Esophagus squamous epithelium (tissue), 5 donors: ENCODE measurements at regions not wholly inside any gene's neighbourhood (a gene's known extent, or its start where the extent isn't known, plus 50 kb on each side); places are given as distances from the start of the nearest gene placed in this dataset.
A peak's percentile ranks its signal among the peaks of the same experiment; 100 is the strongest.

Experiments
- DNase-seq: peaks from one replicate; lab custom pipeline; 2025; lab: John Stamatoyannopoulos, UW
- H3K27ac ChIP-seq, 4 donors: fragments of 200-600 bp; sonication (generic); one replicate each; pipeline ENCODE4 v1.5.1; 2016 to 2019; ENCODE audit warnings: mild to moderate bottlenecking in 1 of 4
- H3K27me3 ChIP-seq, 4 donors: fragments of 200-600 bp; sonication (generic); 1 replicate in 3 of 4; 2 replicates in 1 of 4; pipeline versions ENCODE4 v1.5.1 to v1.6.0; 2017 to 2021; ENCODE audit warnings: antibody characterized with exemption in 1 of 4
- H3K36me3 ChIP-seq, 3 donors: fragments of 200-600 bp; sonication (generic); one replicate each; pipeline ENCODE4 v1.5.1; 2016 to 2019
- H3K4me1 ChIP-seq, 3 donors: fragments of 200-600 bp; sonication (generic); one replicate each; pipeline ENCODE4 v1.5.1; 2017 to 2019
- H3K4me3 ChIP-seq, 4 donors: fragments of 200-600 bp; sonication (generic); 1 replicate in 3 of 4; 2 replicates in 1 of 4; pipeline ENCODE4 v1.5.1; 2016 to 2019; ENCODE audit warnings: mild to moderate bottlenecking in 2 of 4, moderate library complexity in 1 of 4
- H3K9me3 ChIP-seq, 3 donors: fragments of 200-600 bp; sonication (generic); one replicate each; pipeline ENCODE4 v1.5.1; 2016 to 2019
- POLR2A ChIP-seq, 4 donors: fragments of 450-650 bp; IDR thresholded peaks; one replicate each; pipeline ENCODE4 v1.6.1; 2017; ENCODE audit warnings: antibody characterized with exemption in 4 of 4, mild to moderate bottlenecking in 4 of 4, moderate library complexity in 3 of 4
- WGBS, 2 donors: methylation state at CpG; one replicate each; pipeline ENCODE4 v1.1.5; 2018; 5-methylcytosine and 5-hydroxymethylcytosine counted together
- intact Hi-C: fragments of 100-400 bp; cut with DNase I; formaldehyde crosslinking; loops from one replicate; pipeline ENCODE4 v1.15.0; 2022
- TF ChIP-seq, protein P1 (sequence below), 6 experiments: fragments of 450-650 bp in 4 of 6; fragments of 200-600 bp in 2 of 6; sonication (generic) in 2 of 6; IDR thresholded peaks; one replicate each; pipeline ENCODE4 v1.5.1; 2016 to 2019; ENCODE audit warnings: antibody characterized with exemption in 6 of 6, mild to moderate bottlenecking in 4 of 6, moderate library complexity in 4 of 6
- donor health status: DM: yes; HTN: yes; CAD: no.

DNA sequence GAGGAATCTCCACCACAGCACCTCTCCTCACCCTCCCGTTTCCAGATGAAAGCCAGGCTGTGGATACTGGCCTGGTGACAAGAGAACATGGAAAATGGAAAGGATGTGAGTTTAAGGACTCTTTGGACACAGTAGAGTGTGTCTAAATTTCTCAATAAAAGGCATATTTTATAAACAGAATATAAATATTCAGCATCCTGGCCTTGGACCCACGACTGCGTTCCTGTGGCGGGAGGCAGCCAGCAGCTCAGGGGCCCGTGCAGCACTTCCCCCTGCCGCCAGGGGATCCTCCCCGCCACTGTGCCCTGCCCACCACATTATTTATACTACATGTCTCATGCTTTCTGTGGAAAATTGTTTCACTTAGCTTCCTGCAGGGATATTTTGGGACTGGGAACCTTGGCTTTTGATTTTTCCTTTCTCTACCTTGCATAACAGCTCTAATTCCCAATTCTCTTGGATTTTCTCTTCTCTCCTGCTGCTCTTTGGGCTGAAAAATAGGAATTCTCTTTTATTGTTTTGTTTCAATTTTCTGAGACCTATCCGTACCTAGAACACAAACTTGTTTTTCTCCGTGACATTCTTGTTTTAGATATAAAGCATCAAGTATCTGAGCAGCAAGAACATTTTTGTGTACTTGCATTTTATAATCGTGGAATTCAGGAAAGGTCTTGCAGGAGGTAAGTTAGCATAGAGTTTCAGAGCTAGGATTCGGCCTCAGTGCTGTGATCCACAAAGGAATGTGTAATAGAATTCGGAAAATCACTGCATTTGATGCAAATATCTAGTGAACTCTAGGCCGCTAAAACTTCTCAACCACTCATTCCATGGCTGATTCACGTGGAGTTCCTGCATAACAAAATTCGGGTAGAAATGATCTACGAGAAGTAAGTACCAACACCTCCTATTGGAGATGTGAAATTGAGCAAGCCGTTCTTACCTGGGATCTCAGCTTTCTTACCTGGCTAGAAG, 107.7 kb upstream of the SPATA13 start:
- H3K4me3 ChIP-seq, result no peak overlapping the region
- H3K36me3 ChIP-seq, result no peaks in the 10 kb centered on the region
- no peak for DNase-seq
- H3K27ac ChIP-seq, result peak overlapping the region in 3 of 4 donors; percentile 63 to 73 (median 63)
- H3K9me3 ChIP-seq, result no peaks in the 10 kb centered on the region
- peaks cover 13 to 42% (median 18%) of the 10 kb centered on the region in 3 donors for H3K4me1 ChIP-seq
- TF ChIP-seq, protein P1, sequence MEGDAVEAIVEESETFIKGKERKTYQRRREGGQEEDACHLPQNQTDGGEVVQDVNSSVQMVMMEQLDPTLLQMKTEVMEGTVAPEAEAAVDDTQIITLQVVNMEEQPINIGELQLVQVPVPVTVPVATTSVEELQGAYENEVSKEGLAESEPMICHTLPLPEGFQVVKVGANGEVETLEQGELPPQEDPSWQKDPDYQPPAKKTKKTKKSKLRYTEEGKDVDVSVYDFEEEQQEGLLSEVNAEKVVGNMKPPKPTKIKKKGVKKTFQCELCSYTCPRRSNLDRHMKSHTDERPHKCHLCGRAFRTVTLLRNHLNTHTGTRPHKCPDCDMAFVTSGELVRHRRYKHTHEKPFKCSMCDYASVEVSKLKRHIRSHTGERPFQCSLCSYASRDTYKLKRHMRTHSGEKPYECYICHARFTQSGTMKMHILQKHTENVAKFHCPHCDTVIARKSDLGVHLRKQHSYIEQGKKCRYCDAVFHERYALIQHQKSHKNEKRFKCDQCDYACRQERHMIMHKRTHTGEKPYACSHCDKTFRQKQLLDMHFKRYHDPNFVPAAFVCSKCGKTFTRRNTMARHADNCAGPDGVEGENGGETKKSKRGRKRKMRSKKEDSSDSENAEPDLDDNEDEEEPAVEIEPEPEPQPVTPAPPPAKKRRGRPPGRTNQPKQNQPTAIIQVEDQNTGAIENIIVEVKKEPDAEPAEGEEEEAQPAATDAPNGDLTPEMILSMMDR (IDR thresholded peaks at IDR 0.05), result no peak
- no peak for TF ChIP-seq POLR2A (IDR thresholded peaks at IDR 0.05)
- no peaks in the 10 kb centered on the region for H3K27me3 ChIP-seq
- WGBS, 2 donors, result 33 to 41% methylated on average over 15 of the region's 17 CpGs
- intact Hi-C loops, result loop anchor here (10.0 kb wide), 1 partner anchor 172 kb away; no protein-coding TSS in a partner anchor

GRCh38 chr13:24053519-24054251, 106.8 kb upstream of the SPATA13 start:
- no peak for TF ChIP-seq POLR2A (IDR thresholded peaks at IDR 0.05)
- TF ChIP-seq, protein P1 (IDR thresholded peaks at IDR 0.05), result peak; percentile 27 to 79 (median 67)
- intact Hi-C loops, result loop anchor here (10.0 kb wide), 1 partner anchor 171 kb away; no protein-coding TSS in a partner anchor

GRCh38 chr13:24056616-24057137, 103.8 kb upstream of the SPATA13 start:
- WGBS, 2 donors, result 67 to 71% methylated on average over 7 to 8 of the region's 8 CpGs
- no peak overlapping the region for H3K4me3 ChIP-seq
- H3K36me3 ChIP-seq, result no peaks in the 10 kb centered on the region
- H3K4me1 ChIP-seq, result peaks cover 0 to 44% (median 19%) of the 10 kb centered on the region in 3 donors
- DNase-seq, result no peak
- no peak overlapping the region for H3K27ac ChIP-seq
- intact Hi-C loops, result loop anchor here (10.0 kb wide), 1 partner anchor 168 kb away; no protein-coding TSS in a partner anchor
- no peaks in the 10 kb centered on the region for H3K27me3 ChIP-seq
- no peaks in the 10 kb centered on the region for H3K9me3 ChIP-seq
- TF ChIP-seq, protein P1 (IDR thresholded peaks at IDR 0.05), result no peak
- no peak for TF ChIP-seq POLR2A (IDR thresholded peaks at IDR 0.05)

More at GRCh38 chr13:24053519-24054251, 106.8 kb upstream of the SPATA13 start:
- 36 to 58% methylated on average over 4 to 9 of the region's 9 CpGs for WGBS, 2 donors
- Histone ChIP-seq H3K36me3 (no peaks in the 10 kb centered on the region), H3K27me3 (no peaks in the 10 kb centered on the region), H3K4me3 (no peak overlapping the region), H3K27ac (peak overlapping the region in 3 of 4 donors; percentile 35 to 73 (median 63)), H3K4me1 (peaks cover 13 to 42% (median 18%) of the 10 kb centered on the region in 3 donors), H3K9me3 (no peaks in the 10 kb centered on the region)
- DNase-seq, result no peak

- Histone ChIP-seq H3K36me3 (no peaks in the 10 kb centered on the region), H3K27ac (no peak overlapping the region), H3K4me3 (no peak overlapping the region), H3K9me3 (no peaks in the 10 kb centered on the region), H3K27me3 (no peaks in the 10 kb centered on the region), H3K4me1 (peaks cover 0 to 23% (median 19%) of the 10 kb centered on the region in 3 donors)
- no peak for DNase-seq
- intact Hi-C loops, result no loop called here
- TF ChIP-seq, protein P1 (IDR thresholded peaks at IDR 0.05), result no peak
- no peak for TF ChIP-seq POLR2A (IDR thresholded peaks at IDR 0.05)
- WGBS, 2 donors, result 42 to 83% methylated on average over 2 of the region's 2 CpGs
These were observed 99.5 kb upstream of the SPATA13 start for GRCh38 chr13:24060993-24061392.
